ENCODE measurements at regions not wholly inside any gene's neighbourhood (a gene's known extent, or its start where the extent isn't known, plus 50 kb on each side); places are given as distances from the start of the nearest gene placed in this dataset.
"Not testable (repeated sequence)": the region's sequence is repeated elsewhere in the genome, so short reads cannot be mapped to it uniquely, and the experiment has no call there.

DNA sequence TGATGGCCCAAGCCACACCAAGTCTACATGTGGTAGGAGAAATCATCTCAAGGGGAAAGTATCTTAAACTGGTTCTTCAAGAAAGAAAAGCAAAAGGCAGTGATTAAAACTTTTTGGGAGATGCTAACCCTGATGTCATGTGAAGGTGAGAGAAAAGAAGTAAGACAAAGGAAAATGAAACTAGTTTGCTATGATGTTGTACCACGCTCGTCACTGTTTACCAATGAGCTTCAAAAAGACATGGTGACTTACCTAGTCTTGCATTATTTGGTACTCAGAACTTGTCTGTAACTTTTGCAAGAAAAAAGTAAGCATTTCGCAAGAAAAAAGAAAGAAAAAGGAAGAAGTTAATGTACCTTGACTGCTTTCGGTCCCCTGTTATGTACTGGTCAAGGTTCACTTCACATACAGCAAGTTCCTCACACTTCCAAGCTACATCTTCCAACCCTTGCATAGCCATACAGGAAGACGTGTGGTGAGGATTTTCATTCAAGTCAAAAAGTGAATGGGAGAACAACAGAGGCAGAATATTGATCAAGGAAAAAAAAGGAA lies 739.3 kb downstream of the NR2F1-AS1 start:
- ATAC-seq (ENCODE audit: low read depth in 2 of 2) (no peak), DNase-seq (no peak)
- H3K4me3 ChIP-seq (ENCODE audit: low read depth, low read length): no peak overlapping the region
- H3K4me1 ChIP-seq (ENCODE audit: control insufficient read depth, insufficient read depth, low read length, poor library complexity, severe bottlenecking): no peaks in the 10 kb centered on the region
- no peak overlapping the region for H3K27ac Mint-ChIP-seq
- no peaks in the 10 kb centered on the region for H3K9me3 ChIP-seq (ENCODE audit: control insufficient read depth in 2 of 2, low read length in 2 of 2)
- no peaks in the 10 kb centered on the region for H3K36me3 ChIP-seq (ENCODE audit: control insufficient read depth, insufficient read depth, low read length)
- peaks cover 0 to 7% (median 0%) of the 10 kb centered on the region in 7 donors for H3K9me3 Mint-ChIP-seq
- H3K27me3 ChIP-seq (ENCODE audit: control insufficient read depth, insufficient read depth, low read length): no peaks in the 10 kb centered on the region
- H3K36me3 Mint-ChIP-seq: no peaks in the 10 kb centered on the region
- H3K4me3 Mint-ChIP-seq: no peak overlapping the region
- no peaks in the 10 kb centered on the region for H3K4me1 Mint-ChIP-seq
- no peaks in the 10 kb centered on the region for H3K27me3 Mint-ChIP-seq
- H3K27ac ChIP-seq (ENCODE audit: insufficient read depth, low read length, poor library complexity, severe bottlenecking): no peak overlapping the region

DNA sequence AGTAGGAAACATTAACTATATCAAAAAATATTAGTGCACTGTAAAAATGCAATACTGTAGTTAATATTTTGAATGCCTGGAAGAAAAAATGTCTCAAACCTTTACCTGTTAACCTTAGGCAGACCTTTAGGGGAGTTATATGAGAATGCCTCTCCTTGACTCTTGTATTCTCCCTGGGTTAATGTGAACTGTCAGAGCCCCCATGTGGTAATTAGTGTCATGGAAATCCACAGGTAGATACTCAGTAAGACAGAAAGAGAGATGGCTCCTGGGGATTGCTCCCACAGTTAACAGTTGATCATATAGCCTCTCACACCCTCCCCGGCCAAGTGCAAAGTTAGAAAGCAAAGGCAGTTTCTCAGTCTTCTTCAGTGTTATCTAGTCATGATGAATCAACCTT lies 742.8 kb downstream of the NR2F1-AS1 start:
- Histone ChIP-seq H3K4me3 (ENCODE audit: low read depth, low read length) (no peak overlapping the region), H3K27me3 (ENCODE audit: control insufficient read depth, insufficient read depth, low read length) (no peaks in the 10 kb centered on the region), H3K36me3 (ENCODE audit: control insufficient read depth, insufficient read depth, low read length) (no peaks in the 10 kb centered on the region), H3K4me1 (ENCODE audit: control insufficient read depth, insufficient read depth, low read length, poor library complexity, severe bottlenecking) (no peaks in the 10 kb centered on the region), H3K27ac (ENCODE audit: insufficient read depth, low read length, poor library complexity, severe bottlenecking) (no peak overlapping the region), H3K9me3 (ENCODE audit: control insufficient read depth in 2 of 2, low read length in 2 of 2) (no peaks in the 10 kb centered on the region)
- no peaks in the 10 kb centered on the region for H3K4me1 Mint-ChIP-seq
- H3K27ac Mint-ChIP-seq: no peak overlapping the region
- no peak overlapping the region for H3K4me3 Mint-ChIP-seq
- no peaks in the 10 kb centered on the region for H3K27me3 Mint-ChIP-seq
- no peak for DNase-seq
- ATAC-seq (ENCODE audit: low read depth in 2 of 2): no peak
- H3K36me3 Mint-ChIP-seq: no peaks in the 10 kb centered on the region
- H3K9me3 Mint-ChIP-seq: peaks cover 0 to 8% (median 3%) of the 10 kb centered on the region in 7 donors

DNA sequence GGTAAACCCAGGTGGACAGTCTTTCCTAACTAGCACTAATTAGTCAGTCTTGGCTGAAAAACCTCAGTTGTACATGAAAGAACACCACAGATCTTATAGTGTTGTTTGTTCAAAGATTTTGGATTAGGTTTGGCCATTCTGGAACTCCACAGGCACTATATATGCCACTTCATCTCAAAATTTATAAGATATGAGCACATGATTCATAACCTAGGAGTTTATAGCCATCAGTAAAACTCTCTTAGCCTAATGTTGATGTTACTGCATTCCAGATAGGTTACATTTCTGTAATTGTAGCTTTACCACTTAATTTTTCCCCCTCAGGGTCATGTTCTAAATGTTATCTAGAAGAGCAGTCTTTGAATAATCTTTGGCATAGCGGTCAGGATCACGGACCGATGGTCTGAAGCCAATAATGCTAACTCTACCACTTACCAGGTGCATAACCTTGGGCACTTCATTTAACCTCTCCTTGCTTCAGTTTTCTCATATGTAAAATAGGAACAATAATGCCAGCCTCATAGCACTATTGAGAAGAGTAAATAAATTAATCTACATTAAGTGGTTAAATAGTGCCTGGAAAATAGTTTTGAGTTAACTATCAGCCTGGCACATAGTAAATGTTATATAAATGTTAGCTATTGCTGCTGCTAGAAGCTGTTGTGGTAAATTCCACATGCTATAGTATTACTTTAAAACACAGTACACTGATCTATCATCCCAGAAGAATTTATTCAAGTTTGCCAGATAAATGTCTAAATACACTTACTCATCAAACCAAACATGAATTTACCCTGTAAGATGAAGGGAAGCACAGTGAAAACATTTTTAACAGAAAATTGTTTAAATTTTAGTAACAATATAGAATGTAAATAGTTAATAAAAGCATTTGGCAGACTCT lies 743.9 kb downstream of the NR2F1-AS1 start:
- H3K36me3 ChIP-seq (ENCODE audit: control insufficient read depth, insufficient read depth, low read length): no peaks in the 10 kb centered on the region
- Mint-ChIP-seq H3K27ac (no peak overlapping the region), H3K27me3 (no peaks in the 10 kb centered on the region), H3K4me1 (no peaks in the 10 kb centered on the region), H3K4me3 (no peak overlapping the region), H3K9me3 (peaks cover 0 to 8% (median 5%) of the 10 kb centered on the region in 7 donors), H3K36me3 (no peaks in the 10 kb centered on the region)
- no peak overlapping the region for H3K27ac ChIP-seq (ENCODE audit: insufficient read depth, low read length, poor library complexity, severe bottlenecking)
- no peak for DNase-seq
- H3K27me3 ChIP-seq (ENCODE audit: control insufficient read depth, insufficient read depth, low read length): no peaks in the 10 kb centered on the region
- no peak overlapping the region for H3K4me3 ChIP-seq (ENCODE audit: low read depth, low read length)
- no peaks in the 10 kb centered on the region for H3K4me1 ChIP-seq (ENCODE audit: control insufficient read depth, insufficient read depth, low read length, poor library complexity, severe bottlenecking)
- no peaks in the 10 kb centered on the region for H3K9me3 ChIP-seq (ENCODE audit: control insufficient read depth in 2 of 2, low read length in 2 of 2)
- ATAC-seq (ENCODE audit: low read depth in 2 of 2): no peak

DNA sequence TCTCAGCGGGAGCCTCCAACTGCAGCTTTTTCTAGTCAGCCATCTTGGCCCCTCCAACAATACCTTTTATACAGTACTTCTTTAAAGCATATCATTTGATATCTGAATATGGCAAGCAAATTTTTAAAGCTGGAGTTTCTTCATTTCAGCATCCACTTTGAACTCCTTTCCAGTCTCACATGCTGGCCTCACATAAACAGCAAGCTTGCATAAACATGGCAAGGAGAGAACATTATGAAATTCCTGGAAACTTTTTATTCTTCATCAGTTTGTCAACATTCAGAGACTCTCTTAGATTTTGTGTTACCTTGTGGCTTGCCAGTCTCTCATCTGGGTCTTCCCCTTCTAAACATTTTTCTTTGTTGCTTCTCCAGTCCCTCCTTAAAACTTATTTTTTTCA lies 745.3 kb downstream of the NR2F1-AS1 start:
- peaks cover 0 to 13% (median 4%) of the 10 kb centered on the region in 7 donors for H3K9me3 Mint-ChIP-seq
- Histone ChIP-seq H3K27ac (ENCODE audit: insufficient read depth, low read length, poor library complexity, severe bottlenecking) (no peak overlapping the region), H3K4me3 (ENCODE audit: low read depth, low read length) (no peak overlapping the region), H3K36me3 (ENCODE audit: control insufficient read depth, insufficient read depth, low read length) (no peaks in the 10 kb centered on the region), H3K27me3 (ENCODE audit: control insufficient read depth, insufficient read depth, low read length) (no peaks in the 10 kb centered on the region), H3K9me3 (ENCODE audit: control insufficient read depth in 2 of 2, low read length in 2 of 2) (no peaks in the 10 kb centered on the region), H3K4me1 (ENCODE audit: control insufficient read depth, insufficient read depth, low read length, poor library complexity, severe bottlenecking) (no peaks in the 10 kb centered on the region)
- H3K4me3 Mint-ChIP-seq: no peak overlapping the region
- ATAC-seq (ENCODE audit: low read depth in 2 of 2) (no peak), DNase-seq (no peak)
- H3K27me3 Mint-ChIP-seq: no peaks in the 10 kb centered on the region
- H3K36me3 Mint-ChIP-seq: no peaks in the 10 kb centered on the region
- no peaks in the 10 kb centered on the region for H3K4me1 Mint-ChIP-seq
- no peak overlapping the region for H3K27ac Mint-ChIP-seq

DNA sequence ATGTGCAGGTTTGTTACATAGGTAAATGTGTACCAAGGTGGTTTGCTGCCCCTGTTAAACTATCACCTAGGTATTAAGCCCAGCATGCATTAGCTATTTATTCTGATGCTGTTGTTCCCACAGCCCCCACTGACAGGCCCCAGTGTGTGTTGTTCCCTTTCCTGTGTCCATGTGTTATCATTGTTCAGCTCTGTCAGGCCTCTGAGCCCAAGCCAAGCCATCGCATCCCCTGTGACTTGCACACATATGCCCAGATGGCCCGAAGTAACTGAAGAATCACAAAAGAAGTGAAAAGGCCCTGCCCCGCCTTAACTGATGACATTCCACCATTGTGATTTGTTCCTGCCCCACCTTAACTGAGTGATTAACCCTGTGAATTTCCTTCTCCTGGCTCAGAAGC lies 757.5 kb downstream of the NR2F1-AS1 start:
- H3K4me3 ChIP-seq (ENCODE audit: low read depth, low read length); H3K27ac ChIP-seq (ENCODE audit: insufficient read depth, low read length, poor library complexity, severe bottlenecking); ATAC-seq (ENCODE audit: low read depth in 2 of 2); H3K4me3 Mint-ChIP-seq; H3K4me1 Mint-ChIP-seq; H3K27me3 ChIP-seq (ENCODE audit: control insufficient read depth, insufficient read depth, low read length); H3K27me3 Mint-ChIP-seq; DNase-seq; H3K4me1 ChIP-seq (ENCODE audit: control insufficient read depth, insufficient read depth, low read length, poor library complexity, severe bottlenecking); H3K9me3 Mint-ChIP-seq; H3K36me3 Mint-ChIP-seq; H3K36me3 ChIP-seq (ENCODE audit: control insufficient read depth, insufficient read depth, low read length); H3K9me3 ChIP-seq (ENCODE audit: control insufficient read depth in 2 of 2, low read length in 2 of 2); H3K27ac Mint-ChIP-seq: not testable (repeated sequence)

DNA sequence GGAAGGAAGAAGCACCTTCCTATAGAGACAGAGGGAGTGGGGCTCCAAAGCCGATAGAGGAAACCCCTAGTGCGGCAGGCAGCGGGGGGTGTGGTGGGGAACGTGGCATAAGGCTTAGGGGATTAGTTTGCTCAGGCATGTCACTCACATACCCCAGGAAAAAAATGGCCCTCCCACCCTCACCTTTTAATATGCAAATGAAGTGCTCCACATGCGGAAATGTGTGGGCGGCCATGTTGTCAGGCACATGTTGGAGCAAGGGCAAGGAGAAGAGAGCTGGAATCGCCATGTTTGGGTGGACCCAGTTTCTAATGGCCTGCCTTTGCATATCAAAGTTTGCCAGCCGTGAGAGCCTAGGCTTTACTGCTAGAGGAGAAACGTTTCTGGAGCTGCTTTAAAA lies 758.8 kb downstream of the NR2F1-AS1 start:
- H3K4me1 ChIP-seq (ENCODE audit: control insufficient read depth, insufficient read depth, low read length, poor library complexity, severe bottlenecking): no peaks in the 10 kb centered on the region
- no peaks in the 10 kb centered on the region for H3K36me3 Mint-ChIP-seq
- H3K27me3 ChIP-seq (ENCODE audit: control insufficient read depth, insufficient read depth, low read length): no peaks in the 10 kb centered on the region
- no peak for DNase-seq
- peaks cover 0 to 8% (median 1%) of the 10 kb centered on the region in 7 donors for H3K9me3 Mint-ChIP-seq
- no peak overlapping the region for H3K4me3 Mint-ChIP-seq
- H3K9me3 ChIP-seq (ENCODE audit: control insufficient read depth in 2 of 2, low read length in 2 of 2): no peaks in the 10 kb centered on the region
- no peak overlapping the region for H3K27ac ChIP-seq (ENCODE audit: insufficient read depth, low read length, poor library complexity, severe bottlenecking)
- no peaks in the 10 kb centered on the region for H3K36me3 ChIP-seq (ENCODE audit: control insufficient read depth, insufficient read depth, low read length)
- H3K4me1 Mint-ChIP-seq: no peaks in the 10 kb centered on the region
- no peaks in the 10 kb centered on the region for H3K27me3 Mint-ChIP-seq
- ATAC-seq (ENCODE audit: low read depth in 2 of 2): no peak
- H3K27ac Mint-ChIP-seq: no peak overlapping the region
- no peak overlapping the region for H3K4me3 ChIP-seq (ENCODE audit: low read depth, low read length)

DNA sequence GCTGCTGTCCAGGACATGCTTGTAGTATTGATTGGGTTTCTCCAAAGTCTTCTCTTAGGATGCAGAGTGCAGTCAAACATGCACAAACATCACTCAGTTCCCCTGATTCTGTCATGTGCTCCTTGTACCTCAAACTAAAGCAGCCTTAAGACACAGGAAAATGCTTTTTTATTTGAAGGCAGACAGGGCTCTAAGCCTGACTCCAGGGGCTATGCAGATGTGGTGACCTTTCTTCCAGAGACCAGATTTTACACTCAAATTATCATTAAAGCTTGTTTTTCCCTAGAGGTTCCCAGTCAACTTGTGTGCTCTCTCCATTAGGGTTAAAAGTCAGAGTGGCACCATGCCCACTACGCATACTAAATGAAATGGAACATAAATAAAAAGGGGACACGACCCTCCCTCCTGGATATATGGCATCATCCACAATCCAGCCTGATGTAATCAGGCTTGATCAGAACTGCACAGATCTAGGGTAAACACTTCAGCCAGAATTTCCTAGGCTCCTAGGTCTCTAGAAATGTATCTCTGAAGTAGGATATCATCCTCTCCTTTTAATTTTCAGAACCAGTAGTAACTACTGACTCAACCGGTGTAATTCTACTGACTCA lies 771.1 kb downstream of the NR2F1-AS1 start:
- Mint-ChIP-seq H3K27ac (no peak overlapping the region), H3K9me3 (peaks cover 0 to 3% (median 0%) of the 10 kb centered on the region in 7 donors), H3K4me3 (no peak overlapping the region), H3K4me1 (no peaks in the 10 kb centered on the region), H3K36me3 (no peaks in the 10 kb centered on the region), H3K27me3 (no peaks in the 10 kb centered on the region)
- ATAC-seq (ENCODE audit: low read depth in 2 of 2) (no peak), DNase-seq (no peak)
- H3K36me3 ChIP-seq (ENCODE audit: control insufficient read depth, insufficient read depth, low read length): no peaks in the 10 kb centered on the region
- no peaks in the 10 kb centered on the region for H3K27me3 ChIP-seq (ENCODE audit: control insufficient read depth, insufficient read depth, low read length)
- no peak overlapping the region for H3K4me3 ChIP-seq (ENCODE audit: low read depth, low read length)
- no peak overlapping the region for H3K27ac ChIP-seq (ENCODE audit: insufficient read depth, low read length, poor library complexity, severe bottlenecking)
- no peaks in the 10 kb centered on the region for H3K4me1 ChIP-seq (ENCODE audit: control insufficient read depth, insufficient read depth, low read length, poor library complexity, severe bottlenecking)
- H3K9me3 ChIP-seq (ENCODE audit: control insufficient read depth in 2 of 2, low read length in 2 of 2): no peaks in the 10 kb centered on the region

Data from CD4-positive, CD25-positive, alpha-beta regulatory T cell (primary cell).